ENCODE measurements at regions not wholly inside any gene's neighbourhood (a gene's known extent, or its start where the extent isn't known, plus 50 kb on each side); places are given as distances from the start of the nearest gene placed in this dataset.

DNA sequence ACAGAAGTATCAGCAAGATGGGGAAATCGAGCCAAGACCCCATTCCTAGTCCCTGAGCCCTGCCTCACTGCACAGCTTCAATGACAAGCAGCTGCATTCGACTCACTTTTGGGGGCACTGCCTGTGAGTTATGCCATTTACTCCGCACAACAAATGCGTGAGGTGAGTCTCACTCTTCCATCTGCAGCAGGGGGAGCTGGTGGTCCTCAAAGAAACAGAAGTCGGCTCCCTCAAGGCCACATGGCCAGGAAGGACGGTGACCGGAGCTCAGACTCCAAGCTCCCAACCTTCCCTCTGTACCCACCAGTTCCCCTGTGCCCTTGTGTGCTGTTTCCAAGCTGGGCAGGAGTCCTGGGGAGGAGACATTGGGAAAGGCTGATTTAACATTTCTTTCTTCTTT lies 127.7 kb upstream of the IQSEC1 start:
- Histone ChIP-seq H3K36me3 (ENCODE audit: control insufficient read depth in 4 of 4, insufficient read depth in 4 of 4, low read length in 4 of 4) (no peaks in the 10 kb centered on the region), H3K27me3 (ENCODE audit: control insufficient read depth in 3 of 3, insufficient read depth in 3 of 3, low read length in 2 of 3) (peaks cover 0 to 54% (median 34%) of the 10 kb centered on the region in 3 donors), H3K9ac (ENCODE audit: insufficient read depth in 1 of 2, low read length in 2 of 2) (no peak overlapping the region), H3K27ac (ENCODE audit: low read depth in 1 of 2, low read length in 1 of 2) (no peak overlapping the region), H3K4me3 (no peak overlapping the region), H3K4me1 (ENCODE audit: control insufficient read depth in 5 of 5, insufficient read depth in 5 of 5, low read length in 5 of 5) (no peaks in the 10 kb centered on the region), H3K9me3 (ENCODE audit: control insufficient read depth in 4 of 4, insufficient read depth in 3 of 4, low read length in 3 of 4) (peaks cover 0 to 5% (median 0%) of the 10 kb centered on the region in 4 donors)
- 21 to 24% methylated on average over 7 of the region's 7 CpGs for WGBS, 2 donors
- ATAC-seq (ENCODE audit: insufficient read depth, low FRiP score): no peak
- peak; percentile 22 to 39 (median 27) for DNase-seq
- TF ChIP-seq, protein P1, sequence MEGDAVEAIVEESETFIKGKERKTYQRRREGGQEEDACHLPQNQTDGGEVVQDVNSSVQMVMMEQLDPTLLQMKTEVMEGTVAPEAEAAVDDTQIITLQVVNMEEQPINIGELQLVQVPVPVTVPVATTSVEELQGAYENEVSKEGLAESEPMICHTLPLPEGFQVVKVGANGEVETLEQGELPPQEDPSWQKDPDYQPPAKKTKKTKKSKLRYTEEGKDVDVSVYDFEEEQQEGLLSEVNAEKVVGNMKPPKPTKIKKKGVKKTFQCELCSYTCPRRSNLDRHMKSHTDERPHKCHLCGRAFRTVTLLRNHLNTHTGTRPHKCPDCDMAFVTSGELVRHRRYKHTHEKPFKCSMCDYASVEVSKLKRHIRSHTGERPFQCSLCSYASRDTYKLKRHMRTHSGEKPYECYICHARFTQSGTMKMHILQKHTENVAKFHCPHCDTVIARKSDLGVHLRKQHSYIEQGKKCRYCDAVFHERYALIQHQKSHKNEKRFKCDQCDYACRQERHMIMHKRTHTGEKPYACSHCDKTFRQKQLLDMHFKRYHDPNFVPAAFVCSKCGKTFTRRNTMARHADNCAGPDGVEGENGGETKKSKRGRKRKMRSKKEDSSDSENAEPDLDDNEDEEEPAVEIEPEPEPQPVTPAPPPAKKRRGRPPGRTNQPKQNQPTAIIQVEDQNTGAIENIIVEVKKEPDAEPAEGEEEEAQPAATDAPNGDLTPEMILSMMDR (IDR thresholded peaks at IDR 0.05; ENCODE audit: control extremely low read depth, extremely low read depth): no peak

DNA sequence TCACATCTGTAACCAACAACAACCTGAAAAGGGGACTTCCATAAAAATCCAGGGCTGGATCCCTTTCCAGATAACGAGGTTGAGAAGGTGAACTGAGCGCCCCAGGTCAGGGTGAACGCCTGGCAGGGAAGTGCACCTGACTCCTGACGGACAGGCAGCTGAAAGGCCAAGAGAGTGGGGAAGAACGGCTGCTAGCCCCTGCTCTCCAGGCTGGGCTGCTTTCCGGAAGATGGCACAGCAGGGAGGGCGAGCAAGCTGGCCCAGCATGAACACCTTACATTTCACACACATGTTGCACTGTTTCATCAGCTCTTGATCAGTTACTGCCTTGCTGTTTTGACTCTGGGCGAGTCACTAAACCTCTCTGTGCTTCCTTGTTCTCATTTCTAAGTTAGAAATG lies 127.2 kb upstream of the IQSEC1 start:
- DNase-seq (no peak), ATAC-seq (ENCODE audit: insufficient read depth, low FRiP score) (no peak)
- 65 to 68% methylated on average over 8 of the region's 8 CpGs for WGBS, 2 donors
- TF ChIP-seq, protein P1 (IDR thresholded peaks at IDR 0.05; ENCODE audit: control extremely low read depth, extremely low read depth): no peak
- Histone ChIP-seq H3K36me3 (ENCODE audit: control insufficient read depth in 4 of 4, insufficient read depth in 4 of 4, low read length in 4 of 4) (no peaks in the 10 kb centered on the region), H3K4me3 (no peak overlapping the region), H3K9me3 (ENCODE audit: control insufficient read depth in 4 of 4, insufficient read depth in 3 of 4, low read length in 3 of 4) (peaks cover 0 to 5% (median 0%) of the 10 kb centered on the region in 4 donors), H3K27me3 (ENCODE audit: control insufficient read depth in 3 of 3, insufficient read depth in 3 of 3, low read length in 2 of 3) (peaks cover 0 to 49% (median 31%) of the 10 kb centered on the region in 3 donors), H3K4me1 (ENCODE audit: control insufficient read depth in 5 of 5, insufficient read depth in 5 of 5, low read length in 5 of 5) (no peaks in the 10 kb centered on the region), H3K9ac (ENCODE audit: insufficient read depth in 1 of 2, low read length in 2 of 2) (no peak overlapping the region), H3K27ac (ENCODE audit: low read depth in 1 of 2, low read length in 1 of 2) (no peak overlapping the region)

DNA sequence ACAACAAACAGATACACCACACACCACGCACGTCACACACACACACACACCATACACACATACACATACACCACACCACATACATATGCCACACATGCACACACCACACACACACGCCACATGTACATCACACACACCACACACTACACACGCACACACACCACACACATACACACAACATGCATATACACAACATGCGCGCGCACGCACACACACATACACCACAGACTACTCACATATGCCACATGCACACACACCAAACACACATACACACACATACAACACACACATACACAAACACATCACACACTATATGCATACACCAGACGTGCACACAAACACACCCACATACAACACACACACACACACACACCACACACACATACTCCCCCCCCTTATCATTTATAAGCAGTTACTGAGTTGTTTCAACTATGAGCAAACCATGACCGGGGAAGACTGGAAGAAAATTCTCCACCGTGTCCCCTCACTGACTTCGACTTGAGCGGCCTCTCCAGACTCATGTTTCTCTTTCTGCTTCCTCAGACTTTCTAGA lies 126.7 kb upstream of the IQSEC1 start:
- DNase-seq (no peak), ATAC-seq (ENCODE audit: insufficient read depth, low FRiP score) (no peak)
- H3K27ac ChIP-seq (ENCODE audit: low read depth in 1 of 2, low read length in 1 of 2): no peak overlapping the region
- TF ChIP-seq, protein P1 (IDR thresholded peaks at IDR 0.05; ENCODE audit: control extremely low read depth, extremely low read depth): no peak
- H3K4me3 ChIP-seq: no peak overlapping the region
- H3K9ac ChIP-seq (ENCODE audit: insufficient read depth in 1 of 2, low read length in 2 of 2): no peak overlapping the region
- H3K27me3 ChIP-seq (ENCODE audit: control insufficient read depth in 3 of 3, insufficient read depth in 3 of 3, low read length in 2 of 3): peaks cover 0 to 44% (median 26%) of the 10 kb centered on the region in 3 donors
- H3K36me3 ChIP-seq (ENCODE audit: control insufficient read depth in 4 of 4, insufficient read depth in 4 of 4, low read length in 4 of 4): no peaks in the 10 kb centered on the region
- peaks cover 0 to 3% (median 0%) of the 10 kb centered on the region in 4 donors for H3K9me3 ChIP-seq (ENCODE audit: control insufficient read depth in 4 of 4, insufficient read depth in 3 of 4, low read length in 3 of 4)
- WGBS, 2 donors: 89 to 90% methylated on average over 13 of the region's 13 CpGs
- H3K4me1 ChIP-seq (ENCODE audit: control insufficient read depth in 5 of 5, insufficient read depth in 5 of 5, low read length in 5 of 5): no peaks in the 10 kb centered on the region
